T-helper 1 cell treated with Interleukin-12 subunit alpha and Interleukin-12 subunit beta and Interleukin-4 antibody, amounts not matched to agents 30 μg/mL and 1 μg/mL, for 36 hours (primary cell): ENCODE measurements at regions not wholly inside any gene's neighbourhood (a gene's known extent, or its start where the extent isn't known, plus 50 kb on each side); places are given as distances from the start of the nearest gene placed in this dataset.

ENCODE experiments used
- H3K27ac Mint-ChIP-seq: one replicate; pipeline ENCODE4 v1.8.0; 2021; ENCODE audit warnings: mild to moderate bottlenecking, mixed read lengths
- H3K27me3 Mint-ChIP-seq: one replicate; pipeline ENCODE4 v1.8.0; 2021; ENCODE audit warnings: low read depth, mixed read lengths
- H3K36me3 Mint-ChIP-seq: one replicate; pipeline ENCODE4 v1.8.0; 2021; ENCODE audit warnings: low read depth, mixed read lengths
- H3K4me1 Mint-ChIP-seq: one replicate; pipeline ENCODE4 v1.8.0; 2021; ENCODE audit warnings: low read depth, mixed read lengths
- H3K4me3 Mint-ChIP-seq: one replicate; pipeline ENCODE4 v1.8.0; 2021; ENCODE audit warnings: mild to moderate bottlenecking, moderate library complexity, mixed read lengths
- H3K9me3 Mint-ChIP-seq: one replicate; pipeline ENCODE4 v1.8.0; 2021; ENCODE audit warnings: mixed read lengths

DNA sequence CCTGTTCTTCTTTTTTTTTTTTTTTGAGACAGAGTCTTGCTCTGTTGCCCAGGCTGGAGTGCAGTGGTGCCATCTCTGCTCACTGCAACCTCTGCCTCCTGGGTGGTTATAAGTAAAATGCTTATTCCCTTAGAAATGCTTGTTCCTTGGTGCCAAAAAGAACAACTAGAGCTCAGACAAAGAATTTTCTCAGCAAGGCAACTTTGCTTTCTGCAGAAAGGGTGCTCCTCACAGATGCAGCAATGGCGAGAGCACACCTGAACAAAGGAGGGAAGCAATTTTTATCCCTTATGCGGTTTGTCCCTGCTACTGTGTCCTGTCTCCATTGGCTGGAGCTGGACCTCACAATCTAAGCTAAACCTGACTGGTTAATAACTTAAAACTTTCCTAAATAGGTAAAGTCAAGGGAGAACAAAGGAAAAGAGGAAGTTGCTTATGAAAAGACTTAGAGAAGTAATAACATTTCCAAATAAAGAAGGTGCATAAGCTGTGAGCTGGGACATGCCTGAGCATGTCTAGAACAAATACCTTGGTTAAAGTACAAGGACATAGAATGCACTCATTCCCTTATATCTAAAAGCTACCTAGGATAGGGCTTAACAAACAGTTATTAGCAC is 90.0 kb upstream of the PRR5 start:
- no peaks in the 10 kb centered on the region for H3K27me3 Mint-ChIP-seq
- peaks cover 40% of the 10 kb centered on the region for H3K9me3 Mint-ChIP-seq
- H3K36me3 Mint-ChIP-seq, result no peaks in the 10 kb centered on the region
- H3K27ac Mint-ChIP-seq, result no peak overlapping the region
- no peak overlapping the region for H3K4me3 Mint-ChIP-seq
- H3K4me1 Mint-ChIP-seq, result no peaks in the 10 kb centered on the region

DNA sequence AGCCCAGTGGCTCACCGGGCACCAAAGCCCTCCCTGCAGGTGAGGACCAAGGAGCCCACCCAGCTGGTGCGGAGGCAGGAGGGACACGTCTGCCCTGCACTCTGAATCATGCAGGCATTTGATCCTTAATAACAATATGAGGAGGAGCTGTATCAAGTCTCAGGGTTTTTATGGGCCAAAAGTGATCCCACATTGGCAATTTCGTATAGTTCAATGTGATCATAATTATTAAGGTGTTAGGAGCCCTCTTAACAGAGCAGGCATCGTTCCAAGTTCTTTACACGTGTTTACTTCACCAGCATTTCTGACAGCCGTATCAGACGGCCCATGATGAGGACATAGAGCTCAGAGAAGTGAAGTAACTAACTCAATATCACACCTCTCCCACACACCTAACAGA is 91.9 kb upstream of the PRR5 start:
- peaks cover 35% of the 10 kb centered on the region for H3K9me3 Mint-ChIP-seq
- no peaks in the 10 kb centered on the region for H3K27me3 Mint-ChIP-seq
- H3K4me3 Mint-ChIP-seq, result no peak overlapping the region
- no peaks in the 10 kb centered on the region for H3K36me3 Mint-ChIP-seq
- no peak overlapping the region for H3K27ac Mint-ChIP-seq
- no peaks in the 10 kb centered on the region for H3K4me1 Mint-ChIP-seq

DNA sequence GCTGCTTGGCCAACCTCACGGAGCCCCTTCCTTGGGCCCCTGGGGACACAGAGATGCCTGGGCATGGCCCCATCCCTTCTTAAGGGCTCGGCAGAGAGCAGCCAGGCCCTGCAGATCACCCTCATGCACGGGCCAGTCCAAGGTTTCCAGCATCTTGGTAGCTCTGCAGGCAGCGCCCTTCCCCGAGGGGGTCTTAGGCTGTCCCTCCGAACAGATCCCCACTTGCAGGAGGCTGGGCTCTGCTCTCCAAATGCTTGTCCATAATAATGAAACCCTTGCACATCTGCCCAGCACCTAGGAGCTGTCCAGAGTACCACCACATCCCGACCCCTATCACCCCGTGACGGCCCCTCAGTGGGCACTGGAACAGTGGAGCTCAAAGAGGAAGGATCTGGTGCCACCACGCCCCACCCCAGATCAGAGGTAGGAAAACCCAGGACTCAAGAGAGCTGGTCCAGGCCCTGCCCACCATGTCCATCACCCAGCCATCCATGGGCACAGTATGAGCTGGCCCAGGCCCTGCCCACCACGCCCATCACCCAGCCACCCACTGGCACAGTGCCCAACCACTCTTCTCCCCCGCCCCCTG is 92.5 kb upstream of the PRR5 start:
- Mint-ChIP-seq H3K27me3 (no peaks in the 10 kb centered on the region), H3K4me1 (no peaks in the 10 kb centered on the region), H3K36me3 (no peaks in the 10 kb centered on the region), H3K9me3 (peaks cover 31% of the 10 kb centered on the region), H3K27ac (no peak overlapping the region), H3K4me3 (no peak overlapping the region)

DNA sequence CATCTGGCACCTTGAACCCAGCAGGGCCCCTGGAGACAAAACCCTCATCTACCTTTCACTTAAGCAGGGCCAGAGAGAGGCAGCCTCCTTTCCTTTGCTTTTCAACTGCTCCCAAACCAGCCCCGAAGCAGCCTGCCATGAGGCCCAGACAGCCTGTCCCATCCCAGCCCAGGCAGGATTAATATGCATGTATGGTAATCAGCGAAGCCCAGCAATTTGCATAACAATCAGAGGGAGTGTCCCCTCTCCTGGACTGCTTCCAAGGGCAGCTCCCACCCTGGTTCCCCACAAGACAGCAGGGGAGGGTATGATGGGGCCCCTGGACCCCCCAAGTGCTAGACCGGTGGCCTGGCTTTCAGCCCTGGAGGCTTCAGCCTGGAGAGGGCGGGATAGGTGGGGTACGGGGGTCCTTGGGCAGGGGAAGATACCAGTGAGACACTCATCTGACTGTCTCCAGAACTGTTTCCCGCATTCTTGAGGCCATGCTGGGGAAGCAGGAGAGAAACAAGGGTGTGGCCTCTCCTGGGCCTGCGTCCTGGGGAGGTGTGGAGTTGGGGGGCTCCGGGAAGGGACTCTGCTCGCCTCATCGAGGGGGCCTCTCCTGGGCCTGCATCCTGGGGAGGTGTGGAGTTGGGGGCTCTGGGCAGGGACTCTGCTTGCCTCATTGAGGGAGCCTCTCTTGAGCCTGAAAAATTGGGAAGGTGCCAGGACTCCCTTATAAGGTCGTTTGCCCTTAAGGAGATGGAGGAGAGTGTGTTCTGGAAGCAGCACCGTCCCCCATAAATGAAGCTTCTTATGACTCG is 93.2 kb upstream of the PRR5 start:
- H3K9me3 Mint-ChIP-seq, result peaks cover 26% of the 10 kb centered on the region
- H3K4me3 Mint-ChIP-seq, result no peak overlapping the region
- H3K36me3 Mint-ChIP-seq, result no peaks in the 10 kb centered on the region
- no peaks in the 10 kb centered on the region for H3K27me3 Mint-ChIP-seq
- H3K4me1 Mint-ChIP-seq, result no peaks in the 10 kb centered on the region
- H3K27ac Mint-ChIP-seq, result no peak overlapping the region

DNA sequence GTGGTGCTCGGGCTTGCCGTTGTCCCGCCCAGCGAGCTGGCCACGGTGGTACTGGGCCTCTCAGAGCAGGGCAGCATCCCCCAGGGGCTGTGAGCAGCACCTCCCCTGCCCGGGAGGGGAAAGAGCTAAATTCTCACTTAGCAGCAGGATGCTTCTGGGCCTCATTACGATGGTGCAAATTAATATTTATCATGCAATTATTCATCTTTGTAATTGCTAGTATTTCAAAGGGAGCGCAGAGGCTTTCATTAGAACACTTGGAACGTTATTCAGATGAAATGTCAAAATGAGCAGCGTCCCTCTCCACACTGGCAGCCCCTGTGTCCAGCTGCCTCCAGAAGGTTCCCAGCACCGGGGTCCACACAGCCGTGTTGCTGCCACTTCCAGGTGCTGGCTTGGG is 95.9 kb upstream of the PRR5 start:
- Mint-ChIP-seq H3K36me3 (no peaks in the 10 kb centered on the region), H3K27me3 (peaks cover 3% of the 10 kb centered on the region), H3K27ac (no peak overlapping the region), H3K4me1 (no peaks in the 10 kb centered on the region), H3K9me3 (peaks cover 9% of the 10 kb centered on the region), H3K4me3 (no peak overlapping the region)

DNA sequence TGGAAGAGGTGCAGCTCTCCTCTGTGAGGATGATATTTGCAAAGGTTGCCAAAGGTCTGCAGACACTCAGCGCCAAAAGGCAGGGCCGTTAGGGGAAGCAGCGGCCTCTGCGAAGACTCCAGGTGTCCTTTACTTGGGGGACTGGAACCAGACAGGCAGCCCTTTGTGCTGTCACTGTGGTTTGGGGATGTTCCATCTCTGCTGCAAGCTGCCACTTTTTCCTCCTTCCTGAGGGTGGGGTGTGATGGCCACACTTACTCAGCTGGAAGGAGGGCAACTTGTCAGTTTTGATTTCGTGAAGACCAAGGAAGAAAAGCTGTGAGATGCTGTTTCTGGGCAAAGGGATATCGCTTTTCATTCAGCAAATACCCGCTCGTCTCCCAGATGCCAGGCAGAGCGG is 96.5 kb upstream of the PRR5 start:
- Mint-ChIP-seq H3K4me3 (no peak overlapping the region), H3K9me3 (peaks cover 5% of the 10 kb centered on the region), H3K27ac (no peak overlapping the region), H3K27me3 (peaks cover 3% of the 10 kb centered on the region), H3K36me3 (no peaks in the 10 kb centered on the region), H3K4me1 (no peaks in the 10 kb centered on the region)

DNA sequence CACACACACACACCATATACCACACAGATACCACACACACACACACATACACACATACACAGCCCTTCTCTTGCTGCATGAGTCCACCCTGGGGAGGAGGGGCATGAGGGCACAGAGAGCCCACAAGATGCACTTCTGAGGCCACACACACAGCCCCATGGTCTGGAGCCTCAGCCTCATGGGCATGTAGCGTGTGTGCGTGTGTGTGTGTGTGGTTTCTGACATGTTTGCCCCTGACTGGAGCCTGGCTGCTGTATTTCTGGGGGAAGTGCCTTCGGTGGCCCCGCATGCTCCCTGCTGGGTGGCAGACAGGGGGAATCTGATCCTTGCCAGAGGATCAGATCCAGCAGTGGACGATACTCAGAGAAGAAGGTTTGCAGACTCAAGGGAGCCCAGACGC is 97.0 kb upstream of the PRR5 start:
- Mint-ChIP-seq H3K36me3 (no peaks in the 10 kb centered on the region), H3K4me3 (no peak overlapping the region), H3K27ac (no peak overlapping the region), H3K27me3 (peaks cover 3% of the 10 kb centered on the region), H3K4me1 (no peaks in the 10 kb centered on the region), H3K9me3 (peaks cover 2% of the 10 kb centered on the region)

DNA sequence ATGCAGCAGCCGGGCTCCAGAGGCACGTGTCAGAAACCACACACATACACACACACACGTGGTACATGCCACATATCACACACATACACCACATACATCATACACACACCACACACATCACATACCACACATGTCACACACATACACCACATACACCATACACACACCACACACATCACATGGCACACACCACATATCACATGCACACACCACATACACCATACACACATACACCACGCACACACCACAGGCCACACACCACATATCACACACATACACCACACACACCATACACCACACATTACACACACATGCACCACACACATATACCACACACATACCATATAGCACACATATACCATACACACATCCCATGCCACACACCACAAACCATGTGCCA is 97.5 kb upstream of the PRR5 start:
- H3K4me3 Mint-ChIP-seq, result no peak overlapping the region
- H3K27ac Mint-ChIP-seq, result no peak overlapping the region
- peaks cover 3% of the 10 kb centered on the region for H3K27me3 Mint-ChIP-seq
- no peaks in the 10 kb centered on the region for H3K4me1 Mint-ChIP-seq
- no peaks in the 10 kb centered on the region for H3K9me3 Mint-ChIP-seq
- no peaks in the 10 kb centered on the region for H3K36me3 Mint-ChIP-seq

DNA sequence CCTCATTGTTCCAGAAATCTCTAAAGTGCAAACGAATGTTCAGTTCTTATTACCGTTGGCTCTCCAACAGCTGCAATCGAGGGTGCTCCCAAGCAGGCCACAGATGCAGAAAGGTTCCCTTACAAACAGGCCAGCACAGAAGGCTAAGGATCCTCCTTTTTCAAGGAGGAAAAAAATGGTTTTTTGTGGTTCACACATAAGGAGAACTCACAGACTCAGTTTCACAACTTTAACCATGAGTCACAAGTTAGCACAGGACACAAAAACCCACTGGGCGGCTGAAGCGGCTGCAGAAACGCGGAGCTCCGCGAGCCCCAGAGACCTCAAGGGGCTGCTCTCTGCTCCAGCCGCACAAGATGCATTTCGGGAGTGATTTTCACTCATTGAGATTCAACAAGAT is 98.2 kb upstream of the PRR5 start:
- H3K4me3 Mint-ChIP-seq, result no peak overlapping the region
- no peaks in the 10 kb centered on the region for H3K4me1 Mint-ChIP-seq
- no peaks in the 10 kb centered on the region for H3K36me3 Mint-ChIP-seq
- H3K27ac Mint-ChIP-seq, result no peak overlapping the region
- peaks cover 3% of the 10 kb centered on the region for H3K27me3 Mint-ChIP-seq
- H3K9me3 Mint-ChIP-seq, result no peaks in the 10 kb centered on the region

DNA sequence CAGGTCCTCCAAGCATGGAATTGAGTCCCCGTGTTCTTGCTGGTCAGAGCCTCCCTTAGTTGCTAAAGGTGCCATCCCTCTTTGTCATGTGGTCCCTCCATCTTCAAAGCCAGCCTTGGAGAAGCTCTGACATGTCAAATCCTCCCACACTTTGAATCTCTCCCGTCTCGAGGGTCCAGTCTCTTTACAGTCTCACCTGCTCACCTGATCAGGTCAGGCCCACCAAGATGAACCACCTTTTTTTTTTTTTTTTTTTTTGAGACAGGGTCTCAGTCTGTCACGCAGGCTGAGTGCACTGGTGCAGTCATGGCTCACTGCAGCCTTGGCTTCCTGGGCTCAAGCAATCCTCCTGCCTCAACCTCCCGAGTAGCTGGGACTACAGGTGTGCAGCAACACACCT is 100.3 kb upstream of the PRR5 start:
- Mint-ChIP-seq H3K36me3 (no peaks in the 10 kb centered on the region), H3K4me1 (no peaks in the 10 kb centered on the region)

DNA sequence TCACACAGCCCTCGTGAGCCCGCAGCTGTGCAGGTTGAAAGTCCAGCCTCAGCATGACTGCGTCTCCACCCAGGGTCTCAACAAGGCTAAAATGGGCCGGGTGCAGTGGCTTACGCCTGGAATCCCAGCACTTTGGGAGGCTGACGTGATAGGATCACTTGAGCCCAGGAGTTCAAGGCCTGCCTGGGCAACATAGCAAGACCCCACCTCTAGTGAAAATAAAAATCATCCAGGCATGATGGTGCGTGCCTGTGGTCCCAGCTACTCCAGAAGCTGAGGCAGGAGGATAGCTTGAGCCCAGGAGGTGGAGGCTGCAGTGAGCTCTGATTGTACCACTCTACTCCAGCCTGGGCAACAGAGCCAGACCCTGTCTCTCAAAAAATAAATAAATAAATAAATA is 100.8 kb upstream of the PRR5 start:
- no peaks in the 10 kb centered on the region for H3K9me3 Mint-ChIP-seq
- H3K4me1 Mint-ChIP-seq, result no peaks in the 10 kb centered on the region
- H3K27ac Mint-ChIP-seq, result no peak overlapping the region
- no peak overlapping the region for H3K4me3 Mint-ChIP-seq
- H3K36me3 Mint-ChIP-seq, result no peaks in the 10 kb centered on the region
- H3K27me3 Mint-ChIP-seq, result peaks cover 10% of the 10 kb centered on the region

More for the DNA sequence above, 100.3 kb upstream of the PRR5 start:
- peaks cover 7% of the 10 kb centered on the region for H3K27me3 Mint-ChIP-seq
- no peak overlapping the region for H3K27ac Mint-ChIP-seq
- H3K4me3 Mint-ChIP-seq, result no peak overlapping the region
- no peaks in the 10 kb centered on the region for H3K9me3 Mint-ChIP-seq

DNA sequence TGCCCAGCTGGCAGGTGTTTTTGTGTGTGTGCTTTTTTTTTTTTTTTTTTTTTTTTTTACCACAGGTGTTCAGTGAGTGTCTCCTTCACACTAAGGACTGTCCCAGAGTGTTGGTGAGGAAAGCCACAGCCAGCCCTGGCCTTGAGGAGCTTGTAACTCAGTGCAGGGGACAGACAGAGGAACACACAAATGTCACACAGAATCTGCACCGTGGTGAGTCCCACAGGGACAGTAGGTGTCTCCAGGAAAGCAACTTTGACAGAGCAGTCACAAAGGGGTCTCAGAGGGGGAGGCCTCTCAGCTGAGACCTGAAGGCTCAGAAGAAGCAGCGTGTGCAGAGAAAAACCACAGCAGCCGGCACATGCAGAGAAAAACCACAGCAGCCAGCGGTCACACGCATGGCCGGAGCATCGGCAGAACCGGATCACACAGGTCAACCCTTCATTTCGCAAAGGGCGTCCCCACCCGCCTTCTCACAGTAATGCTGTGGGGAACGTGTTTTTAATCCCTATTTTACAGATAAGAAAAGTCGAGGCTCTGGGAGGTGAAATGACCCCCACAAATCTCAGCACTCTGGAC is 101.7 kb upstream of the PRR5 start:
- H3K27me3 Mint-ChIP-seq, result peaks cover 17% of the 10 kb centered on the region
- no peak overlapping the region for H3K4me3 Mint-ChIP-seq
- H3K9me3 Mint-ChIP-seq, result no peaks in the 10 kb centered on the region
- no peaks in the 10 kb centered on the region for H3K36me3 Mint-ChIP-seq
- H3K27ac Mint-ChIP-seq, result no peak overlapping the region
- no peaks in the 10 kb centered on the region for H3K4me1 Mint-ChIP-seq

DNA sequence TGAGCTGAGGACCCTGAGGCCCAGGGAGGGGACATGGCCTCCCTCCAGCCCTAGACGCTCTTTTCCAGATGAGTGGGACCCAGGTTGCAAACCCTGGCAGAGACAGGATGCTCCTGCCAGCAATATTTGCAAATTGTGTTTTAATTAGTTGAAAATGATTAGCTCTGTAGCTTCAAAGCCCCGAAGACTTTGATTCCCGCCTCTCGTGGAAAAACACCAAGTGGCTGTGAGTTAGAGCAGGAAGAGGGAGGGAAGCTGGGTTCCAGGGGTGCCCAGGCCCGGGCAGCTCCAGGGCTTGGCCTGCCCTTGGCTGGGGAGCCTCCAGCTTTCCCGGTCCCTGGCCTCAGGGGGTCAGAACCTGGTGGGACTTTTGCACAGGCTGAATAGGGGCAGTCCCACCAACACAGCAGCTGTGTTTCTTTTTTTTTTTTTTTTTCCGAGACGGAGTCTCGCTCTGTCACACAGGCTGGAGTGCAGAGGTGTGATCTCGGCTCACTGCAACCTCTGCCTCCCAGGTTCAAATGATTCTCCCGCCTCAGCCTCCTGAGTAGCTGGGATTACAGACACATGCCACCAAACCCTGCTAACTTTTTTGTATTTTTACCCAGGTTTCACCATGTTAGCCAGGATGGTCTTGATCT is 101.6 kb upstream of the RTL6 start:
- no peak overlapping the region for H3K4me3 Mint-ChIP-seq
- no peaks in the 10 kb centered on the region for H3K9me3 Mint-ChIP-seq
- no peaks in the 10 kb centered on the region for H3K4me1 Mint-ChIP-seq
- no peak overlapping the region for H3K27ac Mint-ChIP-seq
- H3K27me3 Mint-ChIP-seq, result peaks cover 24% of the 10 kb centered on the region
- no peaks in the 10 kb centered on the region for H3K36me3 Mint-ChIP-seq

DNA sequence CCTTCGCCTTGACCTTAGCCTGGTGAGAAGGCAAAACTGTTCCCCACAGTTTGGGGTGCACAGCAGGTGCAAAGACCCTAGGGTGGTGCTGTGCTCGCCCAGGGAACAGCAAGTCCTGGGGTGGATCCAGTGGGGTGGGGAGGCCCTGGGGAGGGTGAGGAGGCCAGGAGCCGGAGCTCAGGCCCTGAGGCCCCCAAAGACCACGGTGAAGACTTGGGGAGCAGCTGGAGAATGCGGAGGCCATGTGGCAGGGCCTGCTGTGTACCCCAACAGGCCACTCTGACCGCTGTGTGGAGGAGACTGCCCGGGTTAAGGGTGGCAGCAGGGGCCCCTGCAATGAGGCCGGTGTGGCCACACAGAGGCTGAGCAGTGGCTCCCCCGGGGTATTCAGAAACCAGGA is 101.1 kb upstream of the RTL6 start:
- Mint-ChIP-seq H3K27me3 (peaks cover 27% of the 10 kb centered on the region), H3K4me3 (no peak overlapping the region), H3K36me3 (no peaks in the 10 kb centered on the region), H3K4me1 (no peaks in the 10 kb centered on the region), H3K27ac (no peak overlapping the region), H3K9me3 (no peaks in the 10 kb centered on the region)
